ENCODE measurements at regions not wholly inside any gene's neighbourhood (a gene's known extent, or its start where the extent isn't known, plus 50 kb on each side); places are given as distances from the start of the nearest gene placed in this dataset.

DNA sequence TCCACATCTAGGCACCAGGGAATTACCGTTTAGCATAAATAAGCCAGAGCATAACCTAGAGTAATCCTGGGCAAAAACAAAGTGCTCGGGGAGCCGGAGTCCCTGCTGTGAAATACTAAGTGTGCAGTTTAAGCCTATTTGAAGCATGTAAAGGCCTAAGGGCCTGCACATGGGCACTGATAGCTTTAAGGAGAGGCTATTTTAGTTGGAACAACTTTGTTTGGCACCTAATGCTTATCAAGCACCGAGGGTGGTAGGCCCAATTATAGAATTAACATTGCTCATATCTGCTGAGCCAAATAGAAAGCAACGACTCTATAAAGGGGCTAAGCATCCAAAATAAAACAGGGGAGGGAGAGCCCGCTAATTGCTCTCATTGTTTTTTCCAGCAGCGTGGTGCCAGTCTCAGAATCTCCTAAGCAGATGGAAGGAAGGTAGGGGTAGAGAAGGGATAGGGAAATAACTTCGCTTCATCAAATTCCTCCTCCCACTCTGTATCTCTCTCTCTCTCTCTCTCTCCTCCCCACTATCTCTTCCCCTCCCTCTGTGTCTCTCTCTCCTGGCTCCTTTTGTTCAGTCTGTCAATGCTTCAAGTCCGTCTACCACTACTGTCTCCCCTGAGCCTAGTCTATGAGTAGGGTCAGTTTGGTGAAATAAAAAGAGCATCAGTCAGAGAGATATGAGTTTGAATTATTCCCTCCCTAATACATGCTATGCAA, 292.8 kb downstream of the NXPE2 start:
- no peaks in the 10 kb centered on the region for H3K79me2 ChIP-seq (ENCODE audit: control insufficient read depth, insufficient read depth, low read length)
- H3K9ac ChIP-seq (ENCODE audit: insufficient read depth, low read length) = no peak overlapping the region
- H3K27ac ChIP-seq (ENCODE audit: insufficient read depth, low read length) = no peak overlapping the region
- H3K4me3 ChIP-seq (replicated peaks in 1 of 4; ENCODE audit: control extremely low read depth in 1 of 4, insufficient read depth in 1 of 4, low read depth in 3 of 4, low read length in 4 of 4) = no peak overlapping the region
- no peaks in the 10 kb centered on the region for H3K27me3 ChIP-seq (ENCODE audit: control insufficient read depth, insufficient read depth, low read length)
- no peaks in the 10 kb centered on the region for H3K4me1 ChIP-seq (ENCODE audit: control insufficient read depth, extremely low read depth, insufficient read depth, low read length)
- H3K36me3 ChIP-seq (ENCODE audit: control insufficient read depth, insufficient read depth, low read length) = no peaks in the 10 kb centered on the region
- no peak for TF ChIP-seq EZH2 (IDR thresholded peaks at IDR 0.05; ENCODE audit: low read length, missing control alignments)
- TF ChIP-seq, protein P1, sequence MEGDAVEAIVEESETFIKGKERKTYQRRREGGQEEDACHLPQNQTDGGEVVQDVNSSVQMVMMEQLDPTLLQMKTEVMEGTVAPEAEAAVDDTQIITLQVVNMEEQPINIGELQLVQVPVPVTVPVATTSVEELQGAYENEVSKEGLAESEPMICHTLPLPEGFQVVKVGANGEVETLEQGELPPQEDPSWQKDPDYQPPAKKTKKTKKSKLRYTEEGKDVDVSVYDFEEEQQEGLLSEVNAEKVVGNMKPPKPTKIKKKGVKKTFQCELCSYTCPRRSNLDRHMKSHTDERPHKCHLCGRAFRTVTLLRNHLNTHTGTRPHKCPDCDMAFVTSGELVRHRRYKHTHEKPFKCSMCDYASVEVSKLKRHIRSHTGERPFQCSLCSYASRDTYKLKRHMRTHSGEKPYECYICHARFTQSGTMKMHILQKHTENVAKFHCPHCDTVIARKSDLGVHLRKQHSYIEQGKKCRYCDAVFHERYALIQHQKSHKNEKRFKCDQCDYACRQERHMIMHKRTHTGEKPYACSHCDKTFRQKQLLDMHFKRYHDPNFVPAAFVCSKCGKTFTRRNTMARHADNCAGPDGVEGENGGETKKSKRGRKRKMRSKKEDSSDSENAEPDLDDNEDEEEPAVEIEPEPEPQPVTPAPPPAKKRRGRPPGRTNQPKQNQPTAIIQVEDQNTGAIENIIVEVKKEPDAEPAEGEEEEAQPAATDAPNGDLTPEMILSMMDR (conservative IDR thresholded peaks at IDR 0.05 in 1 of 2, IDR thresholded peaks at IDR 0.05 in 1 of 2; ENCODE audit: low read depth in 1 of 2, low read length in 2 of 2) = no peak
- no peak for DNase-seq (ENCODE audit: low read depth in 2 of 2)
- H3K4me2 ChIP-seq (ENCODE audit: extremely low read depth, insufficient read depth, low read length) = no peak overlapping the region
- H4K20me1 ChIP-seq (ENCODE audit: control insufficient read depth, extremely low read depth, insufficient read depth, low read length) = no peaks in the 10 kb centered on the region
- H3K9me3 ChIP-seq (ENCODE audit: control insufficient read depth, insufficient read depth, low read depth, low read length) = no peaks in the 10 kb centered on the region
- no peak overlapping the region for H2AFZ ChIP-seq (ENCODE audit: low read length)

DNA sequence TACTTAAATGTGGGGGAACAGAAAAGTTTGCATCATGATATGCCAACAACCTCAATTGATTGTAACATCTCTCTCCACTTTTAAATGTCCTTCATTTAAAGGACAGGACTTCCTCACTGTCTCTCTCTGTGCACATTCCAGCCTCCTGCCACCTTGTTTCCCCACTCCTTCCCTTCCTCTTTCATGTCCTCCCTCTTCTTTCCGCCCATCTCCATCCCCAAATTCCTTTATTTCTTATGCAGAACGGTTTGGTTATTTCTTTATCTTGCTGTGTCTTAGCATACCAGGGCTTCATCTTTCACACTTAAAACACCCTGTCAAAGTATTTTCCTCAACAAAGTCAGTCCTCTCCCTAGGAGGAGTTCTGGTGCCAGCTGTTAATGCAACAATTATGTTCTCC, 293.8 kb downstream of the NXPE2 start:
- H3K4me2 ChIP-seq (ENCODE audit: extremely low read depth, insufficient read depth, low read length) = no peak overlapping the region
- H3K79me2 ChIP-seq (ENCODE audit: control insufficient read depth, insufficient read depth, low read length) = no peaks in the 10 kb centered on the region
- DNase-seq (ENCODE audit: low read depth in 2 of 2) = no peak
- no peaks in the 10 kb centered on the region for H3K27me3 ChIP-seq (ENCODE audit: control insufficient read depth, insufficient read depth, low read length)
- H2AFZ ChIP-seq (ENCODE audit: low read length) = no peak overlapping the region
- no peak for TF ChIP-seq EZH2 (IDR thresholded peaks at IDR 0.05; ENCODE audit: low read length, missing control alignments)
- TF ChIP-seq, protein P1 (conservative IDR thresholded peaks at IDR 0.05 in 1 of 2, IDR thresholded peaks at IDR 0.05 in 1 of 2; ENCODE audit: low read depth in 1 of 2, low read length in 2 of 2) = no peak
- no peak overlapping the region for H3K4me3 ChIP-seq (replicated peaks in 1 of 4; ENCODE audit: control extremely low read depth in 1 of 4, insufficient read depth in 1 of 4, low read depth in 3 of 4, low read length in 4 of 4)
- H3K9me3 ChIP-seq (ENCODE audit: control insufficient read depth, insufficient read depth, low read depth, low read length) = no peaks in the 10 kb centered on the region
- H3K9ac ChIP-seq (ENCODE audit: insufficient read depth, low read length) = no peak overlapping the region
- no peaks in the 10 kb centered on the region for H3K4me1 ChIP-seq (ENCODE audit: control insufficient read depth, extremely low read depth, insufficient read depth, low read length)
- no peaks in the 10 kb centered on the region for H4K20me1 ChIP-seq (ENCODE audit: control insufficient read depth, extremely low read depth, insufficient read depth, low read length)
- H3K27ac ChIP-seq (ENCODE audit: insufficient read depth, low read length) = no peak overlapping the region
- H3K36me3 ChIP-seq (ENCODE audit: control insufficient read depth, insufficient read depth, low read length) = no peaks in the 10 kb centered on the region

DNA sequence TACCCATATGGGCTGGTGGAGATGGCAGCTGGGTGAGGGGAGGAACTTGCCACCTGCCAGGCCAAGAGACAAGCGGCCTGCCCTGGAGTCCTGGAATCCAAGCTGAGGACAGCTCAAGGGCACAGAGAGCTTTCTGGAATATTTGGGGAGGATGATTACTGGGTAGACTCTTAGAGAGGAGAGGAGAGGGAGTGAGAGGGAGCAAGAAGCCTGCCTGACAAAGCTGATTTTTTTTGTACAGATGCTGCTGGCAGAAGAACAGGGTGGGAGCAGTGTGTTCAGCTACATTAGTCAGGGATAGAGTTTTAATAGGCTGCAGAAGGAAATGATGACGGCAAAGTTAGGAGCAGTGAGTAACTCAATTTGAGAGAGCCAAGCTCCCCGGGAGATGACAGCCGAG, 299.3 kb downstream of the NXPE2 start:
- H3K9ac ChIP-seq (ENCODE audit: insufficient read depth, low read length) = no peak overlapping the region
- no peaks in the 10 kb centered on the region for H3K9me3 ChIP-seq (ENCODE audit: control insufficient read depth, insufficient read depth, low read depth, low read length)
- H3K4me3 ChIP-seq (replicated peaks in 1 of 4; ENCODE audit: control extremely low read depth in 1 of 4, insufficient read depth in 1 of 4, low read depth in 3 of 4, low read length in 4 of 4) = no peak overlapping the region
- DNase-seq (ENCODE audit: low read depth in 2 of 2) = no peak
- no peaks in the 10 kb centered on the region for H3K36me3 ChIP-seq (ENCODE audit: control insufficient read depth, insufficient read depth, low read length)
- H3K4me1 ChIP-seq (ENCODE audit: control insufficient read depth, extremely low read depth, insufficient read depth, low read length) = no peaks in the 10 kb centered on the region
- no peak for TF ChIP-seq EZH2 (IDR thresholded peaks at IDR 0.05; ENCODE audit: low read length, missing control alignments)
- TF ChIP-seq, protein P1 (conservative IDR thresholded peaks at IDR 0.05 in 1 of 2, IDR thresholded peaks at IDR 0.05 in 1 of 2; ENCODE audit: low read depth in 1 of 2, low read length in 2 of 2) = no peak
- H4K20me1 ChIP-seq (ENCODE audit: control insufficient read depth, extremely low read depth, insufficient read depth, low read length) = no peaks in the 10 kb centered on the region
- H3K27me3 ChIP-seq (ENCODE audit: control insufficient read depth, insufficient read depth, low read length) = no peaks in the 10 kb centered on the region
- H2AFZ ChIP-seq (ENCODE audit: low read length) = no peak overlapping the region
- no peak overlapping the region for H3K27ac ChIP-seq (ENCODE audit: insufficient read depth, low read length)
- H3K4me2 ChIP-seq (ENCODE audit: extremely low read depth, insufficient read depth, low read length) = no peak overlapping the region
- no peaks in the 10 kb centered on the region for H3K79me2 ChIP-seq (ENCODE audit: control insufficient read depth, insufficient read depth, low read length)
